ENCODE measurements at regions not wholly inside any gene's neighbourhood (a gene's known extent, or its start where the extent isn't known, plus 50 kb on each side); places are given as distances from the start of the nearest gene placed in this dataset.
"Not testable (repeated sequence)": the region's sequence is repeated elsewhere in the genome, so short reads cannot be mapped to it uniquely, and the experiment has no call there.

DNA sequence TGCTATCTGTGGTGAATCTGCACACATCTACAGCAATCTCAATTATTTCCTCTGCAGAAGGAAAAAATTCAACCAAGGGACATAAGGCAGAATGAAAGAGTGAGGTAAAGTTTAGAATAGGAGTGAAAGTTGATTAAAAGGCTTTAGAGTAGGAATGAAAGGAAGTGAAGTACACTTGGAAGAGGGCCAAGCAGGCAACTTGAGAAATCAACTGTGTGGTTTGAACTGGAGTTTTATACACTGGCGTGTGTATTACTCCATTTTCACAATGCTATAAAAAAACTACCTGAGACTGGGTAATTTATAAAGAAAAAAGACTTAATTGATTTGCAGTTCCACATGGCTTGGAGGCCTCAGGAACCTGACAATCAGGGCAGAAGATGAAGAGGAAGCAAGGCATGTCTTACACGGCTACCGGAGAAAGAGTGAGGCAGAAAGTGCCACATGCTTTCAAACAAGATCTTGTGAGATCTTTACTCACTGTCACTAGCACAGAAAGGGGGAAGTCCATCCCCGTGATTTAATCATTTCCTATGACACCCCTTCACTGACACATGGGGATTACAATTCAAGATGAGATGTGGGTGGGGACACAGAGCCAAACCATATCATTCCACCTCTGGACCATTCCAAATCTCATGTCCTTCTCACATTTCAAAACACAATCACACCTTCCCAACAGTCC, 234.8 kb downstream of the IL15 start:
- no peak overlapping the region for H3K9ac ChIP-seq (ENCODE audit: insufficient read depth in 1 of 2, low read depth in 2 of 2, low read length in 2 of 2)
- intact Hi-C loops (cut with micrococcal nuclease) = no loop called here

DNA sequence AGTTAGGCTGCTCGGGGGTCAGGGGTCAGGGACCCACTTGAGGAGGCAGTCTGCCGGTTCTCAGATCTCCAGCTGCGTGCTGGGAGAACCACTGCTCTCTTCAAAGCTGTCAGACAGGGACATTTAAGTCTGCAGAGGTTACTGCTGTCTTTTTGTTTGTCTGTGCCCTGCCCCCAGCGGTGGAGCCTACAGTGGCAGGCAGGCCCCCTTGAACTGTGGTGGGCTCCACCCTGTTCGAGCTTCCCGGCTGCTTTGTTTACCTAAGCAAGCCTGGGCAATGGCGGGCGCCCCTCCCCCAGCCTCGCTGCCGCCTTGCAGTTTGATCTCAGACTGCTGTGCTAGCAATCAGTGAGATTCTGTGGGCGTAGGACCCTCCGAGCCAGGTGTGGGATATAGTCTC, 246.3 kb downstream of the IL15 start:
- ATAC-seq; intact Hi-C loops (cut with micrococcal nuclease); H3K4me1 ChIP-seq (replicated peaks in 1 of 2; ENCODE audit: control insufficient read depth in 2 of 2, insufficient read depth in 2 of 2, low read length in 2 of 2); H3K27ac ChIP-seq (ENCODE audit: extremely low read depth, low read depth, low read length); BruUV-seq (replicated peaks); DNase-seq (ENCODE audit: extremely low read depth in 1 of 4, low spot score in 3 of 4); H3K9me3 ChIP-seq (replicated peaks; ENCODE audit: control insufficient read depth, insufficient read depth, low read depth, low read length); H3K27me3 ChIP-seq (ENCODE audit: control insufficient read depth in 2 of 2, insufficient read depth in 2 of 2, low read length in 2 of 2); H3K4me3 ChIP-seq; H2AFZ ChIP-seq (ENCODE audit: low read depth, low read length); H4K20me1 ChIP-seq (replicated peaks; ENCODE audit: control insufficient read depth, insufficient read depth, low read length); H3K79me2 ChIP-seq (ENCODE audit: control insufficient read depth, insufficient read depth, low read length); H3K9ac ChIP-seq (ENCODE audit: insufficient read depth in 1 of 2, low read depth in 2 of 2, low read length in 2 of 2); H3K36me3 ChIP-seq (ENCODE audit: control insufficient read depth, insufficient read depth, low read length); CTCF ChIA-PET (ENCODE audit: low intra/inter-chr PET ratio); POLR2A ChIA-PET; H3K4me2 ChIP-seq (ENCODE audit: insufficient read depth, low read length); H3K9me1 ChIP-seq (ENCODE audit: control insufficient read depth, insufficient read depth, low read length); in situ Hi-C loops (cut with MboI); FAIRE-seq: not testable (repeated sequence)
- 0% methylated on average over 4 of the region's 12 CpGs for WGBS (ENCODE audit: insufficient coverage, low coverage, missing lambda C conversion rate)

More for the DNA sequence above, 234.8 kb downstream of the IL15 start:
- ATAC-seq (no peak), DNase-seq (ENCODE audit: extremely low read depth in 1 of 4, low spot score in 3 of 4) (no peak), FAIRE-seq (no peak)
- in situ Hi-C loops (cut with MboI) = no loop called here
- no peaks in the 10 kb centered on the region; the same call in 1 of the 2 replicates for H3K9me3 ChIP-seq (replicated peaks; ENCODE audit: control insufficient read depth, insufficient read depth, low read depth, low read length)
- ChIA-PET CTCF (ENCODE audit: low intra/inter-chr PET ratio) (no interaction called here), POLR2A (no interaction called here)
- no peak overlapping the region for H3K4me2 ChIP-seq (ENCODE audit: insufficient read depth, low read length)
- TF ChIP-seq DNMT1 (IDR thresholded peaks at IDR 0.05) (no peak), ZNF431 (CRISPR knock-in tag; IDR thresholded peaks at IDR 0.05) (peak; percentile 63; the same call in 1 of the 2 replicates), NFIC (IDR thresholded peaks at IDR 0.05) (0 out of 2 replicates have a peak, but pooled peaks have one; percentile 31)
- H3K4me3 ChIP-seq = no peak overlapping the region
- no peaks in the 10 kb centered on the region for H3K36me3 ChIP-seq (ENCODE audit: control insufficient read depth, insufficient read depth, low read length)
- 4% methylated on average over 4 of the region's 4 CpGs for whole genome bisulfite sequencing (ENCODE audit: insufficient coverage, low coverage, missing lambda C conversion rate)
- no peak overlapping the region for H2AFZ ChIP-seq (ENCODE audit: low read depth, low read length)
- no peak overlapping the region for H3K27ac ChIP-seq (ENCODE audit: extremely low read depth, low read depth, low read length)
- no peaks in the 10 kb centered on the region for H3K4me1 ChIP-seq (replicated peaks in 1 of 2; ENCODE audit: control insufficient read depth in 2 of 2, insufficient read depth in 2 of 2, low read length in 2 of 2)
- no peaks in the 10 kb centered on the region for H4K20me1 ChIP-seq (replicated peaks; ENCODE audit: control insufficient read depth, insufficient read depth, low read length)
- BruUV-seq (replicated peaks) = no TSS peak
- no peaks in the 10 kb centered on the region for H3K27me3 ChIP-seq (ENCODE audit: control insufficient read depth in 2 of 2, insufficient read depth in 2 of 2, low read length in 2 of 2)
- H3K9me1 ChIP-seq (ENCODE audit: control insufficient read depth, insufficient read depth, low read length) = no peaks in the 10 kb centered on the region
- H3K79me2 ChIP-seq (ENCODE audit: control insufficient read depth, insufficient read depth, low read length) = no peaks in the 10 kb centered on the region

Data from K562 (cell line).